WTC11 (cell line): ENCODE measurements at regions not wholly inside any gene's neighbourhood (a gene's known extent, or its start where the extent isn't known, plus 50 kb on each side); places are given as distances from the start of the nearest gene placed in this dataset.

ENCODE experiments used
- ATAC-seq: fragments of 200-7000 bp; cut with Tn5 transposase; 2 replicates; pipeline ENCODE4 v1.10.0; 2021; ENCODE audit warnings: mild to moderate bottlenecking, moderate library complexity
- CTCF ChIA-PET: fragments of 300-600 bp; sonication (Branson Sonifier 250); formaldehyde crosslinking; loops from one replicate; lab custom pipeline; 2021; ENCODE audit warnings: antibody characterized with exemption; lab: Charles Lee
- POLR2A ChIA-PET: fragments of 350-600 bp; sonication (Branson Sonifier 250); formaldehyde crosslinking; loops from one replicate; lab custom pipeline; 2021; ENCODE audit warnings: antibody characterized with exemption; lab: Charles Lee
- DNase-seq: peaks from one replicate; pipeline ENCODE4 v3.0.0; 2021; ENCODE audit warnings: low spot score
- H3K27ac Mint-ChIP-seq: 2 replicates; pipeline ENCODE4 v1.8.0; 2021; ENCODE audit warnings: mixed read lengths
- H3K27me3 Mint-ChIP-seq: 2 replicates; pipeline ENCODE4 v1.8.0; 2021; ENCODE audit warnings: low read depth, mild to moderate bottlenecking, moderate library complexity, mixed read lengths
- H3K36me3 Mint-ChIP-seq: 2 replicates; pipeline ENCODE4 v1.8.0; 2021; ENCODE audit warnings: mixed read lengths
- H3K4me1 Mint-ChIP-seq: 2 replicates; pipeline ENCODE4 v1.8.0; 2022; ENCODE audit warnings: mixed read lengths
- H3K4me3 Mint-ChIP-seq: 2 replicates; pipeline ENCODE4 v1.8.0; 2021; ENCODE audit warnings: mild to moderate bottlenecking, moderate library complexity, mixed read lengths
- H3K9me3 Mint-ChIP-seq: 2 replicates; pipeline ENCODE4 v1.8.0; 2021; ENCODE audit warnings: mixed read lengths
- CBFB ChIP-seq: sonication (generic); formaldehyde crosslinking; IDR thresholded peaks from 2 replicates; pipeline ENCODE4 v1.8.1; 2022; ENCODE audit warnings: mild to moderate bottlenecking, low read depth, missing genetic modification reagents
- EMX1 ChIP-seq: fragments of 250-450 bp; sonication (Bioruptor Pico); IDR thresholded peaks from 2 replicates; pipeline ENCODE4 v1.8.0; 2021; ENCODE audit warnings: mild to moderate bottlenecking
- FOXK1 ChIP-seq: sonication (generic); formaldehyde crosslinking; IDR thresholded peaks from 2 replicates; pipeline ENCODE4 v1.8.0; 2022; ENCODE audit warnings: mild to moderate bottlenecking, moderate library complexity, missing genetic modification reagents
- GABPB1 ChIP-seq: sonication (generic); formaldehyde crosslinking; IDR thresholded peaks from 2 replicates; pipeline ENCODE4 v1.8.1; 2023; ENCODE audit warnings: mild to moderate bottlenecking, missing genetic modification reagents
- HMGA2 ChIP-seq: fragments of 250-450 bp; sonication (Bioruptor Pico); IDR thresholded peaks from 2 replicates; pipeline ENCODE4 v1.4.0; 2021; ENCODE audit warnings: mild to moderate bottlenecking, moderate library complexity
- JUN ChIP-seq: sonication (generic); formaldehyde crosslinking; IDR thresholded peaks from 2 replicates; pipeline ENCODE4 v1.8.0; 2023; ENCODE audit warnings: mild to moderate bottlenecking, missing genetic modification reagents
- MYBL2 ChIP-seq: sonication (generic); formaldehyde crosslinking; IDR thresholded peaks from 2 replicates; pipeline ENCODE4 v1.8.1; 2023; ENCODE audit warnings: mild to moderate bottlenecking, moderate library complexity, missing genetic modification reagents
- NR2C2 ChIP-seq: sonication (generic); formaldehyde crosslinking; IDR thresholded peaks from 2 replicates; pipeline ENCODE4 v1.8.0; 2022; ENCODE audit warnings: mild to moderate bottlenecking, missing genetic modification reagents
- NR3C1 ChIP-seq: sonication (generic); formaldehyde crosslinking; conservative IDR thresholded peaks from 2 replicates; pipeline ENCODE4 v1.8.1; 2023; ENCODE audit warnings: low read depth, mild to moderate bottlenecking, missing genetic modification reagents
- TCF7 ChIP-seq: sonication (generic); formaldehyde crosslinking; IDR thresholded peaks from 2 replicates; pipeline ENCODE4 v1.8.0; 2022; ENCODE audit warnings: mild to moderate bottlenecking, low read depth, missing genetic modification reagents, moderate library complexity
- ZBTB21 ChIP-seq: sonication (generic); formaldehyde crosslinking; IDR thresholded peaks from 2 replicates; pipeline ENCODE4 v1.8.1; 2023; ENCODE audit warnings: mild to moderate bottlenecking, missing genetic modification reagents, borderline replicate concordance
- ZNF121 ChIP-seq: sonication (generic); formaldehyde crosslinking; IDR thresholded peaks from 2 replicates; pipeline ENCODE4 v1.8.0; 2023; ENCODE audit warnings: missing genetic modification reagents
- ZNF232 ChIP-seq: sonication (generic); formaldehyde crosslinking; IDR thresholded peaks from 2 replicates; pipeline ENCODE4 v1.8.0; 2022; ENCODE audit warnings: mild to moderate bottlenecking, missing genetic modification reagents
- ZNF416 ChIP-seq: fragments of 250-450 bp; sonication (Bioruptor Pico); IDR thresholded peaks from 2 replicates; pipeline ENCODE4 v1.9.0; 2021; ENCODE audit warnings: mild to moderate bottlenecking, inconsistent platforms
- ZNF671 ChIP-seq: fragments of 250-450 bp; sonication (Bioruptor Pico); IDR thresholded peaks from 2 replicates; pipeline ENCODE4 v1.8.0; 2021; ENCODE audit warnings: mild to moderate bottlenecking
- TF ChIP-seq, protein P1 (sequence below): sonication (generic); formaldehyde crosslinking; conservative IDR thresholded peaks from 2 replicates; pipeline ENCODE4 v1.8.1; 2023; ENCODE audit warnings: mild to moderate bottlenecking, low read depth, missing genetic modification reagents, moderate library complexity
- TF ChIP-seq, protein P2 (sequence below): sonication (generic); formaldehyde crosslinking; IDR thresholded peaks from 2 replicates; pipeline ENCODE4 v1.8.0; 2022; ENCODE audit warnings: mild to moderate bottlenecking, missing genetic modification reagents
- TF ChIP-seq, protein P3 (sequence below): sonication (generic); formaldehyde crosslinking; IDR thresholded peaks from 2 replicates; pipeline ENCODE4 v1.8.1; 2022; ENCODE audit warnings: missing genetic modification reagents, borderline replicate concordance
- TF ChIP-seq, protein P4 (sequence below): fragments of 250-450 bp; sonication (Bioruptor Pico); IDR thresholded peaks from 2 replicates; pipeline ENCODE4 v1.8.0; 2021; ENCODE audit warnings: mild to moderate bottlenecking
- TF ChIP-seq, protein P5 (sequence below): fragments of 250-450 bp; sonication (Bioruptor Pico); IDR thresholded peaks from 2 replicates; pipeline ENCODE4 v2.1.2; 2022; ENCODE audit warnings: mild to moderate bottlenecking, moderate library complexity

DNA sequence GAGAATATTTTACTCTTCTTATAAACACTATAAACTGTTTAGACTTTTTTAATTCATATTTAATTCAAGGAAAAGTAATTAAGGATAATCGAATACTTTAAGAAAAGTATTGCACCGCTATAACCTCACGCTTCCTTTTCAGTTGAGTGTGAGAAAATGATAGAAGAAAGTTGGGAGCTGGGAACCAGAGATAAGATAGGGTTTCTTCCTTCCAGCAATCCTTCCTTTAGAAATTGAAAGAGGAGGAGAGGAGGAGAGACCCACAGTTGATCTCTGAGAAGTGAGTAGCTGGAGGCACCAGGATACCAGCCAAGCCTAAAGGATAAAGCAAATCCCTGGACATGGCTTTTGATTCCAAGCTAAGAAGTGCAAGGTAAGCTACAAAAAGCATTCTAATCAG is 242.3 kb upstream of the NOCT start (continued):
- TF ChIP-seq, protein P1, sequence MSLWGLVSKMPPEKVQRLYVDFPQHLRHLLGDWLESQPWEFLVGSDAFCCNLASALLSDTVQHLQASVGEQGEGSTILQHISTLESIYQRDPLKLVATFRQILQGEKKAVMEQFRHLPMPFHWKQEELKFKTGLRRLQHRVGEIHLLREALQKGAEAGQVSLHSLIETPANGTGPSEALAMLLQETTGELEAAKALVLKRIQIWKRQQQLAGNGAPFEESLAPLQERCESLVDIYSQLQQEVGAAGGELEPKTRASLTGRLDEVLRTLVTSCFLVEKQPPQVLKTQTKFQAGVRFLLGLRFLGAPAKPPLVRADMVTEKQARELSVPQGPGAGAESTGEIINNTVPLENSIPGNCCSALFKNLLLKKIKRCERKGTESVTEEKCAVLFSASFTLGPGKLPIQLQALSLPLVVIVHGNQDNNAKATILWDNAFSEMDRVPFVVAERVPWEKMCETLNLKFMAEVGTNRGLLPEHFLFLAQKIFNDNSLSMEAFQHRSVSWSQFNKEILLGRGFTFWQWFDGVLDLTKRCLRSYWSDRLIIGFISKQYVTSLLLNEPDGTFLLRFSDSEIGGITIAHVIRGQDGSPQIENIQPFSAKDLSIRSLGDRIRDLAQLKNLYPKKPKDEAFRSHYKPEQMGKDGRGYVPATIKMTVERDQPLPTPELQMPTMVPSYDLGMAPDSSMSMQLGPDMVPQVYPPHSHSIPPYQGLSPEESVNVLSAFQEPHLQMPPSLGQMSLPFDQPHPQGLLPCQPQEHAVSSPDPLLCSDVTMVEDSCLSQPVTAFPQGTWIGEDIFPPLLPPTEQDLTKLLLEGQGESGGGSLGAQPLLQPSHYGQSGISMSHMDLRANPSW (CRISPR knock-in tag) = no peak
- no peak for TF ChIP-seq TCF7 (CRISPR knock-in tag)
- TF ChIP-seq ZBTB21 (CRISPR knock-in tag) = no peak
- TF ChIP-seq, all 79 proteins: peak for 0

DNA sequence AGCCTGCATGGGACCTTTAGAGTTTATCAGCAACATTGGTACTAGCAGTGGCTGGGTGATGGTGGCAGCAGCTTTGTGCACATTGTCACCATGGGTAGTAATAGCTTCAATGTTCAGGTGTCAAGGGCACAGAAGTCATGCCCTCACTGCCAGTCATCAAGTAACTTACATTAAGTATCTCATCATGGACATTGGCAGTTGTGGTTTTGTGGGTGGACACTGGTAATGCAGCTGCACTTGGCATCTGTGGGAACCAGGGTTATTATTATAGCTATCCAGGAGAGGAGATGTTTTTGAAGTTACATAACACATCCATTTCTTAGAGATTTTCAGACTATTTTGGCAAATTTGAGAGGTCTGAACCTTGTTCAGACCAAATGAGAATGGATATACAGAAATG is 243.2 kb upstream of the NOCT start:
- Mint-ChIP-seq H3K27ac (no peak overlapping the region), H3K4me1 (peaks cover 9% of the 10 kb centered on the region), H3K27me3 (no peaks in the 10 kb centered on the region), H3K9me3 (no peaks in the 10 kb centered on the region), H3K36me3 (no peaks in the 10 kb centered on the region), H3K4me3 (no peak overlapping the region)
- no peak for DNase-seq
- POLR2A ChIA-PET = no interaction called here
- CTCF ChIA-PET = no interaction called here
- ATAC-seq = no peak
- TF ChIP-seq HMGA2 (CRISPR knock-in tag) (no peak), NR3C1 (CRISPR knock-in tag) (no peak), CBFB (no peak), EMX1 (no peak), JUN (CRISPR knock-in tag) (no peak)
- TF ChIP-seq, protein P2, sequence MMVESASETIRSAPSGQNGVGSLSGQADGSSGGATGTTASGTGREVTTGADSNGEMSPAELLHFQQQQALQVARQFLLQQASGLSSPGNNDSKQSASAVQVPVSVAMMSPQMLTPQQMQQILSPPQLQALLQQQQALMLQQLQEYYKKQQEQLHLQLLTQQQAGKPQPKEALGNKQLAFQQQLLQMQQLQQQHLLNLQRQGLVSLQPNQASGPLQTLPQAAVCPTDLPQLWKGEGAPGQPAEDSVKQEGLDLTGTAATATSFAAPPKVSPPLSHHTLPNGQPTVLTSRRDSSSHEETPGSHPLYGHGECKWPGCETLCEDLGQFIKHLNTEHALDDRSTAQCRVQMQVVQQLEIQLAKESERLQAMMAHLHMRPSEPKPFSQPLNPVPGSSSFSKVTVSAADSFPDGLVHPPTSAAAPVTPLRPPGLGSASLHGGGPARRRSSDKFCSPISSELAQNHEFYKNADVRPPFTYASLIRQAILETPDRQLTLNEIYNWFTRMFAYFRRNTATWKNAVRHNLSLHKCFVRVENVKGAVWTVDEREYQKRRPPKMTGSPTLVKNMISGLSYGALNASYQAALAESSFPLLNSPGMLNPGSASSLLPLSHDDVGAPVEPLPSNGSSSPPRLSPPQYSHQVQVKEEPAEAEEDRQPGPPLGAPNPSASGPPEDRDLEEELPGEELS (CRISPR knock-in tag) = no peak
- TF ChIP-seq, protein P3, sequence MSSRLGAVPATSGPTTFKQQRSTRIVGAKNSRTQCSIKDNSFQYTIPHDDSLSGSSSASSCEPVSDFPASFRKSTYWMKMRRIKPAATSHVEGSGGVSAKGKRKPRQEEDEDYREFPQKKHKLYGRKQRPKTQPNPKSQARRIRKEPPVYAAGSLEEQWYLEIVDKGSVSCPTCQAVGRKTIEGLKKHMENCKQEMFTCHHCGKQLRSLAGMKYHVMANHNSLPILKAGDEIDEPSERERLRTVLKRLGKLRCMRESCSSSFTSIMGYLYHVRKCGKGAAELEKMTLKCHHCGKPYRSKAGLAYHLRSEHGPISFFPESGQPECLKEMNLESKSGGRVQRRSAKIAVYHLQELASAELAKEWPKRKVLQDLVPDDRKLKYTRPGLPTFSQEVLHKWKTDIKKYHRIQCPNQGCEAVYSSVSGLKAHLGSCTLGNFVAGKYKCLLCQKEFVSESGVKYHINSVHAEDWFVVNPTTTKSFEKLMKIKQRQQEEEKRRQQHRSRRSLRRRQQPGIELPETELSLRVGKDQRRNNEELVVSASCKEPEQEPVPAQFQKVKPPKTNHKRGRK (CRISPR knock-in tag) = no peak
- TF ChIP-seq, all 79 proteins: peak for 0

DNA sequence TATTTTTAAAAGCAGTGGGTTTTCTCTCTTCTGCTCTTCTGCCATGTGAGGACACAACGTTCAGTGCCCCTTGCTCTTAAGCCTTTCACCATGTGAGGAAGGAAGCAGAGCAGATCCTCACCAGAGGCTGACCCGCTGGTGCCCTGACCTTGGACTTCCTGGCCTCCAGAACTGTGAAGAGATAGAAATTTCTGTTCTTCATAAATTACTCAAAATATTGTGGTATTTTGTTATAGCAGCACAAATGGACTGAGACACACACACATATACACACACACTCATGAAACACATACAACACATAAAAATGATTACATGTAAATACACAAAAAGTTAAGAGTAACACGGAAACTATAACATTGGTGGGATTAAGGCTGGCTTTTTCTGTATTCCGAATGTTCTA is 244.8 kb upstream of the NOCT start:
- H3K36me3 Mint-ChIP-seq = no peaks in the 10 kb centered on the region
- no peaks in the 10 kb centered on the region for H3K9me3 Mint-ChIP-seq
- H3K27me3 Mint-ChIP-seq = no peaks in the 10 kb centered on the region
- TF ChIP-seq NR2C2 (CRISPR knock-in tag) = no peak
- TF ChIP-seq ZNF671 = no peak
- TF ChIP-seq MYBL2 (CRISPR knock-in tag) = no peak
- TF ChIP-seq GABPB1 = no peak
- no peak for TF ChIP-seq ZNF121 (CRISPR knock-in tag)
- TF ChIP-seq FOXK1 (CRISPR knock-in tag) = no peak
- TF ChIP-seq ZNF232 (CRISPR knock-in tag) = no peak
- TF ChIP-seq ZNF416 (CRISPR knock-in tag) = no peak
- TF ChIP-seq, protein P4, sequence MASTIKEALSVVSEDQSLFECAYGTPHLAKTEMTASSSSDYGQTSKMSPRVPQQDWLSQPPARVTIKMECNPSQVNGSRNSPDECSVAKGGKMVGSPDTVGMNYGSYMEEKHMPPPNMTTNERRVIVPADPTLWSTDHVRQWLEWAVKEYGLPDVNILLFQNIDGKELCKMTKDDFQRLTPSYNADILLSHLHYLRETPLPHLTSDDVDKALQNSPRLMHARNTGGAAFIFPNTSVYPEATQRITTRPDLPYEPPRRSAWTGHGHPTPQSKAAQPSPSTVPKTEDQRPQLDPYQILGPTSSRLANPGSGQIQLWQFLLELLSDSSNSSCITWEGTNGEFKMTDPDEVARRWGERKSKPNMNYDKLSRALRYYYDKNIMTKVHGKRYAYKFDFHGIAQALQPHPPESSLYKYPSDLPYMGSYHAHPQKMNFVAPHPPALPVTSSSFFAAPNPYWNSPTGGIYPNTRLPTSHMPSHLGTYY (CRISPR knock-in tag) = no peak
- TF ChIP-seq, protein P5, sequence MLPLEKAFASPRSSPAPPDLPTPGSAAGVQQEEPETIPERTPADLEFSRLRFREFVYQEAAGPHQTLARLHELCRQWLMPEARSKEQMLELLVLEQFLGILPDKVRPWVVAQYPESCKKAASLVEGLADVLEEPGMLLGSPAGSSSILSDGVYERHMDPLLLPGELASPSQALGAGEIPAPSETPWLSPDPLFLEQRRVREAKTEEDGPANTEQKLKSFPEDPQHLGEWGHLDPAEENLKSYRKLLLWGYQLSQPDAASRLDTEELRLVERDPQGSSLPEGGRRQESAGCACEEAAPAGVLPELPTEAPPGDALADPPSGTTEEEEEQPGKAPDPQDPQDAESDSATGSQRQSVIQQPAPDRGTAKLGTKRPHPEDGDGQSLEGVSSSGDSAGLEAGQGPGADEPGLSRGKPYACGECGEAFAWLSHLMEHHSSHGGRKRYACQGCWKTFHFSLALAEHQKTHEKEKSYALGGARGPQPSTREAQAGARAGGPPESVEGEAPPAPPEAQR (CRISPR knock-in tag) = no peak
- TF ChIP-seq, all 79 proteins: peak for 0
- ATAC-seq (no peak), DNase-seq (no peak)
- Mint-ChIP-seq H3K4me3 (no peak overlapping the region), H3K4me1 (peaks cover 6% of the 10 kb centered on the region), H3K27ac (no peak overlapping the region)
- CTCF ChIA-PET = no interaction called here
- POLR2A ChIA-PET = no interaction called here
